HT-29 (cell line): ENCODE measurements at regions not wholly inside any gene's neighbourhood (a gene's known extent, or its start where the extent isn't known, plus 50 kb on each side); places are given as distances from the start of the nearest gene placed in this dataset.
"Not testable (repeated sequence)": the region's sequence is repeated elsewhere in the genome, so short reads cannot be mapped to it uniquely, and the experiment has no call there.

Source experiments
- DNase-seq: peaks from one replicate; pipeline ENCODE4 v3.0.0-alpha.2; 2015; ENCODE audit warnings: low spot score

- DNase-seq = no peak
Observed at GRCh38 chr13:50523307-50523706, 320.2 kb downstream of the DLEU7 start.

GRCh38 chr13:50524560-50524959, 318.9 kb downstream of the DLEU7 start:
- no peak for DNase-seq

GRCh38 chr13:50526661-50527071, 316.8 kb downstream of the DLEU7 start:
- no peak for DNase-seq

GRCh38 chr13:50527188-50527587, 316.3 kb downstream of the DLEU7 start:
- DNase-seq = no peak

- DNase-seq = no peak
Observed at GRCh38 chr13:50527612-50528509, 315.6 kb downstream of the DLEU7 start.

- DNase-seq = peak; percentile 80
Observed at GRCh38 chr13:50529154-50529882, 314.2 kb downstream of the DLEU7 start.

- DNase-seq = peak; percentile 72
Observed at GRCh38 chr13:50531917-50532899, 311.3 kb downstream of the DLEU7 start.

- DNase-seq = no peak
Observed at GRCh38 chr13:50535050-50535449, 308.4 kb downstream of the DLEU7 start.

- DNase-seq = no peak
Observed at GRCh38 chr13:50537029-50537428, 306.5 kb downstream of the DLEU7 start.

GRCh38 chr13:50539791-50540530, 303.5 kb downstream of the DLEU7 start:
- DNase-seq = no peak

- no peak for DNase-seq
Observed at GRCh38 chr13:50543141-50543540, 300.4 kb downstream of the DLEU7 start.

GRCh38 chr13:50543782-50544181, 299.7 kb downstream of the DLEU7 start:
- no peak for DNase-seq

- no peak for DNase-seq
Observed at GRCh38 chr13:50544211-50544610, 299.3 kb downstream of the DLEU7 start.

GRCh38 chr13:50547175-50547574, 296.3 kb downstream of the DLEU7 start:
- DNase-seq = not testable (repeated sequence)

GRCh38 chr13:50548586-50548985, 294.9 kb downstream of the DLEU7 start:
- DNase-seq = no peak

GRCh38 chr13:50549221-50549942, 294.1 kb downstream of the DLEU7 start:
- no peak for DNase-seq

- no peak for DNase-seq
Observed at GRCh38 chr13:50550151-50550550, 293.3 kb downstream of the DLEU7 start.

- peak; percentile 23 for DNase-seq
Observed at GRCh38 chr13:50552424-50552966, 291.0 kb downstream of the DLEU7 start.

GRCh38 chr13:50561739-50562138, 281.8 kb downstream of the DLEU7 start:
- no peak for DNase-seq

- no peak for DNase-seq
Observed at GRCh38 chr13:50566646-50567045, 276.8 kb downstream of the DLEU7 start.
